IPS-NIHi11 (cell line): ENCODE measurements at regions not wholly inside any gene's neighbourhood (a gene's known extent, or its start where the extent isn't known, plus 50 kb on each side); places are given as distances from the start of the nearest gene placed in this dataset.
"Not testable (repeated sequence)": the region's sequence is repeated elsewhere in the genome, so short reads cannot be mapped to it uniquely, and the experiment has no call there.

Experiments
- DNase-seq: peaks from one replicate; pipeline ENCODE4 v3.0.0; 2012; ENCODE audit warnings: mixed read lengths, low spot score

DNA sequence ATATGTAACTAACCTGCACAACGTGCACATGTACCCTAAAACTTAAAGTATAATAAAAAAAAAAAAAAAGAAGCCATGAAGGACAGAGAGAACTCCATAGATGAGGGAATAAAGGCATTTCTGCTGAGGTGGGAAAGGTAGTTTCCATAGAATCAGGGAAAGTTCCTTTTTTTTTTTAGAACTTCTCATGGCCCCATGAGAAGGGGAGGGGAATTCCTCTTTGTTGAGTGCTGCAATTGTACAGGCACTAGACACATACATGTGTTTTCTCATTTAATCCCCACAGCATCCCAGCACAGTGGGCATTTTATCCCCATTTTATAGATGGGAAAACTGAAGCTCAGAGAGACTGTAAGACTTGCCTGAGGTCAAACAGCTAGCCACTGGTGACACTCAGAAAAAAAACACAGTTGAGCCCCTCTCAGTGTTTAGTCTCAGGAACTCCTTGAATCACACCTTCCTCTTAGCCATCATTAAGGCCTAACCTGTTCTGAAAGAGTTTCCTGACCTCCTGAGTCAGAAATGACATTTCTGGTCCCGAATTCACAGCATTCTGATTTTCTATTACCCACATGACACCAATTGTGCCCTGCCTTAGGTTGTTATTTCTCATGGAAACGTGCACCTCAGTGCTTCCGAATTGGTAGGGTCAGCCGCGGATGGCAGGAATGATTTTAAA lies 189.3 kb upstream of the G2E3 start:
- no peak for DNase-seq

DNA sequence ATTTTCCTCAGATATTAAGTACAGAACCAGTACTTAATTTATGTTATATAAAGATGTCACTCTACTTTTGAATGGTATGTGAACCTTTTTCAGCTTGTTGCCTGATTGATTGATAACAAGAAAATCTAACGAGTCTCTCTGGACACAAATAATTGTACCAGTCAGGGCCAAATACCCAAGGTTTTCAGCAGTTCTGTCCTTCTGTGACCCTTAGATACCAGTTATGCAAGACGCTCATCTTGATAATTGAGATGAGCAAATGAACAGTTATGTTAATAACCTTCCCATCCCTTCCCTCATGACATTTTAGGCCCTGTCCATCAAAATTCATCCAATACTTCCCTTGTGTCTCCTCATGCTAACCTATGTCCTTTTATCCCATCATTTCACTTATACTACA lies 185.9 kb upstream of the G2E3 start:
- no peak for DNase-seq

DNA sequence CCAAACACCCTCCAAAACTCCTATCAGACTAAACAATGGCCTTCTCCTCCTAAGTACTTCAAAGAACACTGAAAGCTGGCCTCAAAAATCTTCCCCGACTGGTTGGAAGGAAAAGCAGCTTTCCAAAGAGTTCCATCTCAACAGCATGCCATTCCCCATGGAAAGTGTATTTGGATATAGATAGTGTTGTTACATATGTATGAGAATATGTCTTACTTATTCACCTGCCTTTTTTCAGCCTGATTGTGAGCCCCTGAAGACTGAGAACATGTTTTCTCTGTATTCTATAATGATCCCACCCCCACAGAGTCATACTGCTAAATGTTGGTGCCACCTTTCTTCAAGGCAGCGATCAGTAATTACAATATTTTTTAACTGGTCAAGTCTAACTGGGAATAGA lies 185.4 kb upstream of the G2E3 start:
- DNase-seq, result no peak

DNA sequence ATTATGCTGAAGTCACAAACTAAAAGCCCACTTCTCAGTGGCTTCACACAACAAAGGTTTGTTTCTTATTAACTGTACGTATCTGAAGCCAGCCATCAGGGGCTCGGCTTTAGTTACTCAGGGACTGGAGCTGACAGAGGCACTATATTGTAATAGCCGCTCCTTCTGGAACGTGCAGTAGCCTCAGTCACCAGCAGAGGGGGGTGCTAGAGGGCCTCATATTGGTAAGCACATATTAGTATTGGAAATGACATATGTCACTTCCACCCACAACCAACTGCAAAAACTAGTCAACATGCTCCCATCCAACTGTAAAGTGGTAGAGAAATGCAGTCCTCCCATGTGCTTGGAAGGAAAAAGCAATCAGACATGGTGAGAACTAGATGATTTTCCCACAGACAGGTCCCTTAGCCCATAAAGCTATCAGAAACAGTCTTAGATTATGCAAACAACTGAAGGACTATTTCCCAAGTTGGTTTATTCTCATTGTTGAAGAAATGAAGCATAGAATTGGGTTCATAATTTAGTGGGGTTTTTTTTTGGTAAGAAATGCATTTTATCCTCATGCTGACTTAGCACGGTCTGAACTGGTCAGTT lies 183.6 kb upstream of the G2E3 start:
- DNase-seq, result peak; percentile 72

DNA sequence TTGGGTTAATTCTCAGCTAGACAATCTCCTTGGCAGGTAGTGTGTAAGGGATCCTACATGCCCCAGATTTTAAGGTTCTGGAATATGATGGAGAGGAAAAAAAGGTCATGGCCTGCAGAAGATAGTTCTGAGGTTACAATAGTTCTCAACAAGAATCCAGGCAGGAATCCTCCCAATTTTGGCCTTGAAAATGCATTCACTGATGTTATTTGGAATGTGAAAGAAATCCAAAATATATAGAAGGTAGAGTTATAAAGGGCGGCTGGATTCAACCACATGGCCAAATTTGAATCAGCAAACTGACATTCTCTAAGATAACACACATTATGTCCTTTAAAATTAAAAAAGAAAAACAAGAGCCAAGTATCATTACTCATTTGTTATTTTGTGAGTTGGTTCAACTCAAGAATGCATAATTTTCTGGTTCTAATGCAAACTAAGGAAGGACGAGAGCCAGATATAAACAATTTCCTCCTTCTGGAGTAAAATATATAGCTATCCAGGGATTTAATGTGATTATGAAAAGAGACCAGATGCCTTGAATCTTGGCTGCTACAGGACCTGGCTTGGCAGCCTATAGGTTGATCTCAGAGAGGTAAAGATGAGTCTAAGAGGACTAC lies 177.0 kb upstream of the G2E3 start:
- DNase-seq, result no peak

DNA sequence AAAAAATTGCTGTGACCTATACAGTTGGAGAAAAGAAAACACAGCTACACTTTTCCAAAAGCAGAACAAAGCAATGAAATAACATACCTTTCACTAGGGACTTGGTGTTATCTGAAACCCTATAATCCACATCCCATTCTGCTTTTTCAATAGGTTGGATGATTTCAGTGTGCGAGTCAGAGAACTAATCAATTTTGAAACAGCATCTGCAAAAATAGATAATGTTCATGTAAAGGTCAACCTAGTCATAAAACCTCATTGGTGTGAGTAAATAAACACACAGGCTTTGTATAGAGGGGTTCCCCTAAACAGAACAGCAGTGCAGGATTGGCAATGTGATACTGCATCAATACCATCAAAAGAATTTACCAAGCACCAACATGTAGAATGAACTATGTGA lies 173.0 kb upstream of the G2E3 start:
- DNase-seq, result no peak

DNA sequence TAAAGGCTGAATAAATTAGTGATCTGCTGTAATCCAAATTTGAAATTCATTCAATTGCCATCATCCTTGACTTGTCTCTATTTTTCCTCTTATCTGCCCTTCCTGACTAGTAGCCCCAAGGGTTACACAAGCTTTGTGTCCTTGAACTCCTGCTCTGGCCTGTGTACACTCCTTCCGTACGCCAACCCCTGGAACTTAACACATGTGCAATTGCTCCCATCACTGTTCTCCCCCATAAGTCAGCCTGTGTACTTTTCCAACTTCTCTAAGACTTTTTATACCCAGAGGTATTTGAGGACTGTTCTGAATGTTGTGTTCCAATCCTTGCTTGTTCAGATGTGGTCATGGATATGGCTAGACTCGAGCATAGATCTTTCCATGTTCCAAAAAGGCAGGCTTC lies 171.1 kb upstream of the G2E3 start:
- DNase-seq, result no peak

DNA sequence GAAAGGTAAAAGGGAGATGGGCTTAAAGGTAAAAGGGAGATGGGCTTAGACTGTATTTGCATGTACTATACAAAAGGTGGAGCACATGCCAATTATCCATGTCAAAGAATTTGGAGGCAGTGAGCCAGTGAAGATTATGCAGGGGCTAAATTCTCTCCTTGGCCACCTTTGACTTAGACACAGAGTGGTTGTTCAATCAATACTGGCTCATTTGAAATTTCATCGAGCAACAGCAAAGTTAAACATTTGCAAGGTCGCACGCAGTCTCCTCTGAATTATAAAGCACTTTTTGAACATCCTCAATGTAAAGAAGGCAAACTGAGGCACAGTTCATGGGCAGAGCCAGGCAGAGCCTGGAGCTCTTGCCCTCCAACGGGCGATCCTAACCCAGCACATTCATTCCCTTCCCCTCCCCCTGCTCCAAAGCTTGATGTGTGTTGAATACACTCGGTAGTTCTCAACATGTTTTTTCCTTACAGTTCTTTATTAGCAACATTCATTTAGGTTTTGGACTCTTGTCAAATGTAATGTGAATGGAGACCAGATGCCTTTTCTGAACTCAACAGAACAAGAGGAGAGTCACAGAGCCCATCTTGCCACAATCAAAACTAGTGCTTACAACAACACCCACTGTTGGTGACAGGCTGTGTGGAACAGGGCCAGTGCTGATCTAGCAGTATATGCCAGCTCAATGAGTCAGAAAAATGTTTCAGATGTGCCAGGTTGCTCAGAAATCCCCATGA lies 169.7 kb upstream of the G2E3 start:
- no peak for DNase-seq

DNA sequence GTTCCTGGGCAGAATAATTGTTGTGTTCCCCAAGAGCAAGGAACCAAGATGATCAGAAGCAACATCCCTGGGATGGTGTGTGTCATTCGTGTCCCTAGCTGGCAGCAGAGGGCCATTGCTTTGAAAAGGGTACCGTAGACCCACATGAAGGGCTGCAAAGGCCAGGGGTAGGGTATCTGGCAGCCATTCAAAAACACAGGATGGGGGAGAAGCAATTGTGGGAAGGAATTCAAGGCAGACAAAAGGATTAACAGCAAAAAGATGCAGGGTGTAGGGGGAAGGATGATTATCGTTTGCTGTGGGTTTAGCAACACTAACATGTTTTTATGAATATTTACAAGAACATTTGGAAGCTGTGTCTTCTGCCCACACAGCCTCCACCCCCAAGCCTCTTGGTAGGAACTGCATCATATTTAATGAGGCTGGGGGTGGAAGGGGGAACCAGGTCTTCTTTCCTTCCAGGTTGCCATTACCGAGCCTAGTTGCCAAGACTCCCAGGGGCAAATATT lies 169.0 kb upstream of the G2E3 start:
- DNase-seq, result no peak

DNA sequence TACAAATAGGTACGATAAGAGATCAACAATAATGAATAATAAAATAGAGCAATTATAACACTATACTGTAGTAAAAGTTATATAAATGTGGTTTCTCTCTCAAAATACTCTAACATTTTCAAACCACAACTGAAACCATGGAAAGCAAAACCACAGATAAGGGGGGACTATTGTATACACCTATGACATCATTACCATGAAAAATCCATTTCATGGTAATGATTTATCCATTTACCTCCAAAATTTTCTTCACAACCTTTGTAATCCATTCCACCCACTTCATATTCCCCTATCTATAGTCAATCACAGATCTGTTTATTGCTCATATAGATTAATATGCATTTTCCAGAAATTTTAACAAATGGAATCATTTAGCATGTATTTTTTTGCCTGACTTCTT lies 163.9 kb upstream of the G2E3 start:
- DNase-seq, result no peak

DNA sequence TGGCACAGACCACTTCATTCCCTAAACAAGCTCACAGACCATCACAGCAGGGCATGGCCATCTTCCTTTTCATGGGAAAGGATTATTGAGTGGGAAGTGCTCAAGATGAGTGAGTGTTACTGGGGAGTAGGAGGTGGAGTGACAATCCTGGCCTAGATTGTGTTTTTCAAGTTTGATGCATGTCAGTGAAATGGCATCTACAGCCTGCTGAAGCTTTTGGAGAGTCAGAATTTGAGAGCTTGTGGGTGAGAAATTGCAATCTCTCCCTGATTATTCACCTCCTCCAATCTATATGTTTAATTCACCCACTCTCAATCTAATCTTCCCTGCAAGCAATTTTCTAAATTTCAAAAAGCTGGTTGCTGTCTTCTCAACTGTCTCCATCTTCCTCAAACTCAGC lies 156.1 kb upstream of the G2E3 start:
- no peak for DNase-seq

DNA sequence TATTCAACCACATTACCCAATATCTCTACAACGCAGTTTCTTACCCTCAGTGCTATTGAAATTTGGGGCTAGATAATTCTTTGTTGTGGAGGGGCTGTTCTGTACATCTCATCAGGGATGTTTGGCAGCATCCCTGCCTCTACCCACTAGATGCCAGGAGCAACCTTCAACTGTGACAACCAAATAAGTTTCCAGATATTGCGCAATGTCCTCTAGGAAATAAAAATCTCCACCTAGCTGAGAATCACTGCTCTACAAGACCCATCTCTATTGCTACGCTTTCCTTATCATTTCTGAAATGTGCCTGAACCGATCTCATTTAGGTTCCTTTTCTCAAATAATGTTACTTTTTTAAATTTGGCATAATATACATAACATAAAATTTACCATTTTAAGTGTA lies 155.2 kb upstream of the G2E3 start:
- DNase-seq, result no peak

DNA sequence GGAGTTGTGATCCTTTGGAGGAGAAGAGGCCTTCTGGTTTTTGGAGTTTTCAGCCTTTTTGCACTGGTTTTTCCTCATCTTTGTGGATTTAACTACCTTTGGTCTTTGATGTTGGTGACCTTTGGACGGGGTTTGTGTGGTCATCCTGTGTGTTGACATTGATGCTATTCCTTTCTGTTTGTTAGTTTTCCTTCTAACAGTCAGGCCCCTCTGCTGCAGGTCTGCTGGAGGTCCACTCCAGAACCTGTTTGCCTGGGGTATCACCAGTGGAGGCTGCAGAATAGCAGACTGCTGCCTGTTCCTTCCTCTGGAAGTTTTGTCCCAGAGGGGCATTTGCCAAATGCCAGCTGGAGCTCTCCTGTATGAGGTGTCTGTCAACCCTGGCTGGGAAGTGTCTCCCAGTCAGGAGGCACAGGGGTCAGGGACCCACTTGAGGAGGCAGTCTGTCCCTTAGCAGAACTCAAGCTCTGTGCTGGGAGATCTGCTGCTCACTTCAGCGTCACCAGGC lies 149.4 kb upstream of the G2E3 start:
- DNase-seq, result not testable (repeated sequence)

DNA sequence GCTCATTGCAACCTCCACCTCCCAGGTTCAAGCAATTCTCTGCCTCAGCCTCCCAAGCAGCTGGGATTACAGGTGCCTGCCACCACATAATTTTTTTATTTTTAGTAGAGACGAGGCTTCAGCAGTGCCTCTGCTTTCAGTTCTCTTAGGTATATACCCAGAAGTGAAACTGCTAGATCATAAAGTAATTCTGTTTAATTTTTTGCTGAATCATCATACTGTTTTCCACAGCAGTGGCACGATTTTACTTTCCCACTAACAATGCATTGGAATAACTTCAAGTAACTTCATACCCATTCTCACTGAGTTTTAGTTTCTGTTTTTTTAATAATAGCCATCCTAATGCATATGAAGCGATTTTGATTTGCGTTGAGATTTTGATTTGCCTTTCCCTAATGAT lies 148.0 kb upstream of the G2E3 start:
- DNase-seq, result no peak

DNA sequence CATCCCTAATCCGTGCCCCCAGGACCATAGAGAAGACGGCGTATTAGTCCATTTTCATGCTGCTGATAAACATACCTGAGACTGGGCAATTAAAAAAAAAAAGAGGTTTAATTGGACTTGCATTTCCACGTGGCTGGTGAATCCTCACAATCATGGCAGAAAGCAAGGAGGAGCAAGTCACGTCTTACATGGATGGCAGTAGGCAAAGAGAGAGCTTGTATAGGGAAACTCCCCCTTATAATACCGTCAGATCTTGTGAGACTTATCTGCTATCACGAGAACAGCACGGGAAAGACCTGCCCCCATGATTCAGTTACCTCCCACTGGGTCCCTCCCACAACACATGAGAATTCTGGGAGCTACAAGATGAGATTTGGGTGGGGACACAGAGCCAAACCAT lies 145.8 kb upstream of the G2E3 start:
- DNase-seq, result not testable (repeated sequence)

DNA sequence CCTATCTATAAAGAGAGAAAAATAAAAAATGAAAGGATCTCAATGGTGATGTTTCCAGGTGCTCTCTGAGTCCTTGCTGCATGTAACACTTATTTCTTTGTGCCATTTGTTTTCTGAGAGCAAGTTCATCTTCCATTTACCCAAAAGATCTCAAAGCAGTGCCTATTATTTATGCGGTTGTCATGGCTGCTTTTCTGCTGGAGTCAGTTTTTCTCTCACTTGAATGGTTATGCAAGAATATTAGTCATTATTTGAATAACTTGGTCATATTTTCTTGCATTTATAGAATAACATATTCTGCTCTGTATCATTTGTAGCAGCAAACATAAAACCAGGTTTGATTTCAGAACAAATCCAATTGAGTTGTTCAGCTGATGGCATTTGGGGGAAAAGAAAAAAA lies 141.8 kb upstream of the G2E3 start:
- no peak for DNase-seq

DNA sequence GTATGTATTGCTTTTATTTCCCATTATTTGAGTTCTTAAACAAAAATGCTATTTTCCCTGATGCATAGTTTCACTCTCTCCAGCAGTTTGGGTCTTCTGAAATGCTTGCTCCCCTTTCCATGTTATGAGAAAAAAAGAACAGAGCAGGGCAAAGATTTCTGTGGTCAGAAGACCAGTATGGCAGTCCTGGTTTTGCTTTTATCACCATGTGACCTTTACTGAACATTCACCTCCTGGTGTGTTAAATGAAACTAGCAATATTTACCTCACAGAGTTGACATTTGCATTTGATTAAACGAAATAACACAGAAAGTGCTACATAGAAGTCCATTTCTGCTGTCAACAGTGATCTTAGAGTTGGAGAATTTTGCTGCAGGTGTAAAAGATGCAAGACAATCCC lies 141.0 kb upstream of the G2E3 start:
- DNase-seq, result no peak

DNA sequence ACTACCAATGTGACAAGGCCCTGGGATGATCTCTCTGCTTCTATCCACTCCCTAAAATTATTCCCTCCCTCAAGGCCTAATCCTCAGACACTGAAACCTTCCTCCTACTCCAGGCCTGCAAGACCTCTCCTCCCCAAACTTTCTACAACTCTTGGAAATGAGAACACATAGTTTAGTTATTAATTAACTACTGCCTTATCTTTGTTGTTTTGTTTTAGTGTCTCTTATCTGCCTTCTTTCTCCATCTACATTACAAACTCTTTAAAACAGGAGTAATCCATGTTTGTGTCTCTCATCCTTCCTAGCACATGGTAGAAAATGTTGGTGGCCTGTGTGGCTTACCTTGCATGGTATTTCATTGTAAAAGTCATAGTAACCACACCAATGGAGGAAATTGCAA lies 139.9 kb upstream of the G2E3 start:
- no peak for DNase-seq

DNA sequence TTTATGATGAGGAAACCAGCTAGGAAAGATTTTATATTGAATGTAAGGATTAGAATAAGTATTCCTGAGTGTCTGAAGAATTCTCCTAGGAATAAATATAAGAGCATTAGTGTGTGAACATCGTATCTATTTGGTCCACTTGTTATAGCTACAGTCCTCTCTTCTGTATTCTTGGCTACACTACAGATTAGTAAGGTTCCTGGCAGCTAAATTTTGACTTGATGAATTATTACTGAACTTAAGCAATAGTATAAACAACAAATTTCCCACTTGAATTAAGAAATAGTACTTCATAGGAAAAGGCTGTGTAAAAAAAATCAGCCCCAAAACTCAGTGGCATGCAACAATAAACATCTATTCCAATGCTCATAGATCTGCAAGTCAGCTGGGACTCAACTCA lies 138.4 kb upstream of the G2E3 start:
- DNase-seq, result no peak

DNA sequence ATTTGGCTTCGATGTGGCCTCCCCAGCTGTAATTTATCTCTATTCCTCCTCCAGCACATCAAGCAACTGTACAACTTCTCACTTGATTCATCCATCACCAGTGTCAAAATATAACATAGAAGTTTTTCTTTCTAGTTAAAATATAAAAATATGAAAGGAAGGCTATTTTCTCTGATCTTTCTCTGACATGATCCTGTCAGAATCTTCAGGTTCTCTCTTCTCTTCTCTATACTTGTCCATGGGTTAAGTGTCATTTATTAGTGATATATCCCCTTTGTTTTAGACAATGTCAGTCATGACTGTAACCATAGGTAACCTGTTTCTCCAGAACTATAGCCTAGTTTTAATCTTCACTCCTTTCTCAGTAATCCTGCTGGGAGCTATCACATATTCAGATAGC lies 132.5 kb upstream of the G2E3 start:
- no peak for DNase-seq

DNA sequence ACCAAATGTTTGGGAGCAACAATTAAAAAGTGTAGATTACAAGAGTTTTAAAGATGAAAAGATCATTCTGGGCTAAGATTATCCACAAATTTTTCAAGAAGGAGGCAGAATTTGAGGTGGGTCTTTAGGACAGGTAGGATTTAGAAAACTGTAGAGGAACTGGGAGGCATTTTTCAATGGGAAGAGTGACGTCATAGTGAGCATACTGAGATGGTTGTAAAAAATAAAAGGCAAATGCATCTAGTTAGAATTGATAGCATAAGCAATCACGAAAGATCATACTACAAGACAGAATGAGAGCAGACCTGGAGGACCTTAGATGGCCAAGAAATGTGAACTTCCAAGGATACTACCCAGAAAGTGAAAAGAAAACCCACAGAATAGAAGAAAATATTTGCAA lies 131.6 kb upstream of the G2E3 start:
- DNase-seq, result no peak

DNA sequence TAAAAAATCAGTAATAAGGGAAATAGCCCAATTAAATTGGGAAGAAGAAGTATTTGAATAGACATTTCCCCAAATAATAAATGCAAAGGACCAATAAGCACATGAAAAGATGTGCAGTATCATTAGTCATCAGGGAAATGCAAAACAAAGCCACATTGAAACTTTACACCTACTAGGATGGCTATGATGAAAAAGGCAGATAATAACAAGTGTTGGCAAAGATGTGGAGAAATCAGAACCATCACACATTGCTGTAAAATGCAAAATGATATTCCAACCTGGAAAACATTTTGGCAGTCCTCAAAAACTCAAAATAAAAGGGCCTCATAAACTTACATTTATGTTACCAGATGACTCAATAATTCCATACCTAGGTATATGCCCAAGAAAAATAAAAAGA lies 131.1 kb upstream of the G2E3 start:
- DNase-seq, result no peak

DNA sequence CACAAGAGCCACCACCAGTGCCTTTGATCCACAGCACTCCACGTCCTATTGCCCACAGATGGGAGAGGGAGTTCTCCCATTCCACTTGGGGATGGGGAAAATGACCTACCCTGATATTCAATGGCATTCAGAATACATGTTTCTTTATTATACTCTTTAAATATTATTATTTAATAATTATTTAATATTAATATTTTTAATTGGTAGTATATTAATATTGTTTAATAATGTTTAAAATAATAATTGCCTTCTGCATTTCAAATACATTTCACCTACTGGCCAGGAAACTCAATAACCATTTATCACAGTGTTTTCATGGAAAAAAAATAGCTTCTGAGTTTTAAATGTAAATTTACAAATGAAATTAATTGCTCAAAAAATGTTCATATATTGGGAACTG lies 127.4 kb upstream of the G2E3 start:
- DNase-seq, result no peak
